OCI-LY7 (cell line): ENCODE measurements at regions not wholly inside any gene's neighbourhood (a gene's known extent, or its start where the extent isn't known, plus 50 kb on each side); places are given as distances from the start of the nearest gene placed in this dataset.

Experiments
- EZH2phosphoT487 ChIP-seq: fragments of 200-600 bp; sonication (generic); IDR thresholded peaks from 2 replicates; pipeline ENCODE4 v1.6.1; 2018; ENCODE audit warnings: low read depth, borderline replicate concordance, mild to moderate bottlenecking, mixed run types, antibody characterized with exemption, low read length, moderate library complexity, mixed read lengths
- TF ChIP-seq, protein P1 (sequence below): fragments of 200-600 bp; sonication (generic); conservative IDR thresholded peaks from 2 replicates; pipeline ENCODE4 v1.5.1; 2014; ENCODE audit warnings: mild to moderate bottlenecking, antibody characterized with exemption, low read length, moderate library complexity, mixed read lengths

DNA sequence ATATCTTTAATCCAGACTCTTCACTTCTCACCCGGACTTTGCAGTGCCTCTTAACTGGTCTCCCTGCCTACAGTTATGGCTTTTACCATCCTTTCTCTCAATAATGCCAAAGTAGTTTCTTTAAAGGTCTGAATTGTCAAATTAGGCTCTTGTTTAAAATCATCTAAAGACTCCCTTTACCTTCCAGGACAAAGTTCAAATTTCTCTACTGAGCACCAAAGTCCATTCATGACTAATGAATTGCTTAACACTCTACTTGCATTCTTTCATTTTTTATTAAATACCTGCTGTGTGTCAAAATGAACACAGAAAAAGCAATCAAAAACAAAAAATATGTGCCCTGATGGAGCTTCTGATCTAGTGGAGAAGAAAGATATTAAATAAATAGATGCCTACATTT is 472.4 kb upstream of the UBE2E2 start:
- TF ChIP-seq, protein P1, sequence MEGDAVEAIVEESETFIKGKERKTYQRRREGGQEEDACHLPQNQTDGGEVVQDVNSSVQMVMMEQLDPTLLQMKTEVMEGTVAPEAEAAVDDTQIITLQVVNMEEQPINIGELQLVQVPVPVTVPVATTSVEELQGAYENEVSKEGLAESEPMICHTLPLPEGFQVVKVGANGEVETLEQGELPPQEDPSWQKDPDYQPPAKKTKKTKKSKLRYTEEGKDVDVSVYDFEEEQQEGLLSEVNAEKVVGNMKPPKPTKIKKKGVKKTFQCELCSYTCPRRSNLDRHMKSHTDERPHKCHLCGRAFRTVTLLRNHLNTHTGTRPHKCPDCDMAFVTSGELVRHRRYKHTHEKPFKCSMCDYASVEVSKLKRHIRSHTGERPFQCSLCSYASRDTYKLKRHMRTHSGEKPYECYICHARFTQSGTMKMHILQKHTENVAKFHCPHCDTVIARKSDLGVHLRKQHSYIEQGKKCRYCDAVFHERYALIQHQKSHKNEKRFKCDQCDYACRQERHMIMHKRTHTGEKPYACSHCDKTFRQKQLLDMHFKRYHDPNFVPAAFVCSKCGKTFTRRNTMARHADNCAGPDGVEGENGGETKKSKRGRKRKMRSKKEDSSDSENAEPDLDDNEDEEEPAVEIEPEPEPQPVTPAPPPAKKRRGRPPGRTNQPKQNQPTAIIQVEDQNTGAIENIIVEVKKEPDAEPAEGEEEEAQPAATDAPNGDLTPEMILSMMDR = no peak
- TF ChIP-seq EZH2phosphoT487 = no peak
